ENCODE measurements at regions not wholly inside any gene's neighbourhood (a gene's known extent, or its start where the extent isn't known, plus 50 kb on each side); places are given as distances from the start of the nearest gene placed in this dataset.

DNA sequence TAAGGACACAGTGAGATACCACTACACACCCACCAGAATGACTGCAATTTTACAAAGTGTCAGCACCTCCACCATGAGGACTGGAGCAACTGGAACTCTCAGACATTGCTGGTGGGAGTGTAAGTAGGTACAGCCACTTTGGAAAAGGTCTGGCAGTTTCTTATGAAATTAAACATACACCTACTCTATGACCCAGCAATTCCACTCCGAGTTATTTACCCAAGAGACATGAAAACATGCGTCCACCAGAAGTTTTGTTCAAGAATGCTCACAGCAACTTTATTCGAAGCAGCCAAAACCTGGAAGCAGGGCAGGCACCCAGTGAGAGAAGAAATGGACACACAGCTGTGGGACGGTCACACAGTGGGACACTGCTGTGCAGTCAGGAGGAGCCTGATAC lies 384.0 kb downstream of the SOX9 start:
- Mint-ChIP-seq H3K9me3 (peaks cover 4% of the 10 kb centered on the region; the same call in 1 of the 3 replicates), H3K36me3 (ENCODE audit: low read depth) (peaks cover 3% of the 10 kb centered on the region; the same call in 2 of the 3 replicates), H3K4me1 (peaks cover 41% of the 10 kb centered on the region), H3K27me3 (ENCODE audit: insufficient read depth, low read depth, poor library complexity) (peaks cover 5% of the 10 kb centered on the region), H3K27ac (no peak overlapping the region), H3K4me3 (no peak overlapping the region)
- ATAC-seq (no peak), DNase-seq (ENCODE audit: low spot score) (no peak)
- Histone ChIP-seq H3K9me2 (ENCODE audit: insufficient read depth) (no peaks in the 10 kb centered on the region), H3K27me3 (ENCODE audit: insufficient read depth) (no peaks in the 10 kb centered on the region), H3F3A (replicated peaks; ENCODE audit: low read depth) (no peaks in the 10 kb centered on the region), H3K4me1 (ENCODE audit: insufficient read depth) (peaks cover 24% of the 10 kb centered on the region), H3K36me3 (ENCODE audit: insufficient read depth) (no peaks in the 10 kb centered on the region), H3K4me3 (no peak overlapping the region), H4K20me1 (replicated peaks; ENCODE audit: insufficient read depth) (no peaks in the 10 kb centered on the region), H3K27ac (ENCODE audit: low read depth) (no peak overlapping the region), H3K4me2 (no peak overlapping the region), H2AFZ (no peak overlapping the region), H3K79me2 (replicated peaks; ENCODE audit: insufficient read depth) (no peaks in the 10 kb centered on the region)
- TF ChIP-seq CREB1 (CRISPR knock-in tag; IDR thresholded peaks at IDR 0.05; ENCODE audit: low read depth) (no peak), EZH2 (IDR thresholded peaks at IDR 0.05; ENCODE audit: low read depth, unreplicated experiment) (no peak), EZH2phosphoT487 (IDR thresholded peaks at IDR 0.05; ENCODE audit: unreplicated experiment) (no peak)
- TF ChIP-seq, protein P1, sequence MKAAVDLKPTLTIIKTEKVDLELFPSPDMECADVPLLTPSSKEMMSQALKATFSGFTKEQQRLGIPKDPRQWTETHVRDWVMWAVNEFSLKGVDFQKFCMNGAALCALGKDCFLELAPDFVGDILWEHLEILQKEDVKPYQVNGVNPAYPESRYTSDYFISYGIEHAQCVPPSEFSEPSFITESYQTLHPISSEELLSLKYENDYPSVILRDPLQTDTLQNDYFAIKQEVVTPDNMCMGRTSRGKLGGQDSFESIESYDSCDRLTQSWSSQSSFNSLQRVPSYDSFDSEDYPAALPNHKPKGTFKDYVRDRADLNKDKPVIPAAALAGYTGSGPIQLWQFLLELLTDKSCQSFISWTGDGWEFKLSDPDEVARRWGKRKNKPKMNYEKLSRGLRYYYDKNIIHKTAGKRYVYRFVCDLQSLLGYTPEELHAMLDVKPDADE (IDR thresholded peaks at IDR 0.05): no peak
- TF ChIP-seq, protein P2, sequence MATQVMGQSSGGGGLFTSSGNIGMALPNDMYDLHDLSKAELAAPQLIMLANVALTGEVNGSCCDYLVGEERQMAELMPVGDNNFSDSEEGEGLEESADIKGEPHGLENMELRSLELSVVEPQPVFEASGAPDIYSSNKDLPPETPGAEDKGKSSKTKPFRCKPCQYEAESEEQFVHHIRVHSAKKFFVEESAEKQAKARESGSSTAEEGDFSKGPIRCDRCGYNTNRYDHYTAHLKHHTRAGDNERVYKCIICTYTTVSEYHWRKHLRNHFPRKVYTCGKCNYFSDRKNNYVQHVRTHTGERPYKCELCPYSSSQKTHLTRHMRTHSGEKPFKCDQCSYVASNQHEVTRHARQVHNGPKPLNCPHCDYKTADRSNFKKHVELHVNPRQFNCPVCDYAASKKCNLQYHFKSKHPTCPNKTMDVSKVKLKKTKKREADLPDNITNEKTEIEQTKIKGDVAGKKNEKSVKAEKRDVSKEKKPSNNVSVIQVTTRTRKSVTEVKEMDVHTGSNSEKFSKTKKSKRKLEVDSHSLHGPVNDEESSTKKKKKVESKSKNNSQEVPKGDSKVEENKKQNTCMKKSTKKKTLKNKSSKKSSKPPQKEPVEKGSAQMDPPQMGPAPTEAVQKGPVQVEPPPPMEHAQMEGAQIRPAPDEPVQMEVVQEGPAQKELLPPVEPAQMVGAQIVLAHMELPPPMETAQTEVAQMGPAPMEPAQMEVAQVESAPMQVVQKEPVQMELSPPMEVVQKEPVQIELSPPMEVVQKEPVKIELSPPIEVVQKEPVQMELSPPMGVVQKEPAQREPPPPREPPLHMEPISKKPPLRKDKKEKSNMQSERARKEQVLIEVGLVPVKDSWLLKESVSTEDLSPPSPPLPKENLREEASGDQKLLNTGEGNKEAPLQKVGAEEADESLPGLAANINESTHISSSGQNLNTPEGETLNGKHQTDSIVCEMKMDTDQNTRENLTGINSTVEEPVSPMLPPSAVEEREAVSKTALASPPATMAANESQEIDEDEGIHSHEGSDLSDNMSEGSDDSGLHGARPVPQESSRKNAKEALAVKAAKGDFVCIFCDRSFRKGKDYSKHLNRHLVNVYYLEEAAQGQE (IDR thresholded peaks at IDR 0.05; ENCODE audit: unreplicated experiment): no peak
- TF ChIP-seq, protein P3, sequence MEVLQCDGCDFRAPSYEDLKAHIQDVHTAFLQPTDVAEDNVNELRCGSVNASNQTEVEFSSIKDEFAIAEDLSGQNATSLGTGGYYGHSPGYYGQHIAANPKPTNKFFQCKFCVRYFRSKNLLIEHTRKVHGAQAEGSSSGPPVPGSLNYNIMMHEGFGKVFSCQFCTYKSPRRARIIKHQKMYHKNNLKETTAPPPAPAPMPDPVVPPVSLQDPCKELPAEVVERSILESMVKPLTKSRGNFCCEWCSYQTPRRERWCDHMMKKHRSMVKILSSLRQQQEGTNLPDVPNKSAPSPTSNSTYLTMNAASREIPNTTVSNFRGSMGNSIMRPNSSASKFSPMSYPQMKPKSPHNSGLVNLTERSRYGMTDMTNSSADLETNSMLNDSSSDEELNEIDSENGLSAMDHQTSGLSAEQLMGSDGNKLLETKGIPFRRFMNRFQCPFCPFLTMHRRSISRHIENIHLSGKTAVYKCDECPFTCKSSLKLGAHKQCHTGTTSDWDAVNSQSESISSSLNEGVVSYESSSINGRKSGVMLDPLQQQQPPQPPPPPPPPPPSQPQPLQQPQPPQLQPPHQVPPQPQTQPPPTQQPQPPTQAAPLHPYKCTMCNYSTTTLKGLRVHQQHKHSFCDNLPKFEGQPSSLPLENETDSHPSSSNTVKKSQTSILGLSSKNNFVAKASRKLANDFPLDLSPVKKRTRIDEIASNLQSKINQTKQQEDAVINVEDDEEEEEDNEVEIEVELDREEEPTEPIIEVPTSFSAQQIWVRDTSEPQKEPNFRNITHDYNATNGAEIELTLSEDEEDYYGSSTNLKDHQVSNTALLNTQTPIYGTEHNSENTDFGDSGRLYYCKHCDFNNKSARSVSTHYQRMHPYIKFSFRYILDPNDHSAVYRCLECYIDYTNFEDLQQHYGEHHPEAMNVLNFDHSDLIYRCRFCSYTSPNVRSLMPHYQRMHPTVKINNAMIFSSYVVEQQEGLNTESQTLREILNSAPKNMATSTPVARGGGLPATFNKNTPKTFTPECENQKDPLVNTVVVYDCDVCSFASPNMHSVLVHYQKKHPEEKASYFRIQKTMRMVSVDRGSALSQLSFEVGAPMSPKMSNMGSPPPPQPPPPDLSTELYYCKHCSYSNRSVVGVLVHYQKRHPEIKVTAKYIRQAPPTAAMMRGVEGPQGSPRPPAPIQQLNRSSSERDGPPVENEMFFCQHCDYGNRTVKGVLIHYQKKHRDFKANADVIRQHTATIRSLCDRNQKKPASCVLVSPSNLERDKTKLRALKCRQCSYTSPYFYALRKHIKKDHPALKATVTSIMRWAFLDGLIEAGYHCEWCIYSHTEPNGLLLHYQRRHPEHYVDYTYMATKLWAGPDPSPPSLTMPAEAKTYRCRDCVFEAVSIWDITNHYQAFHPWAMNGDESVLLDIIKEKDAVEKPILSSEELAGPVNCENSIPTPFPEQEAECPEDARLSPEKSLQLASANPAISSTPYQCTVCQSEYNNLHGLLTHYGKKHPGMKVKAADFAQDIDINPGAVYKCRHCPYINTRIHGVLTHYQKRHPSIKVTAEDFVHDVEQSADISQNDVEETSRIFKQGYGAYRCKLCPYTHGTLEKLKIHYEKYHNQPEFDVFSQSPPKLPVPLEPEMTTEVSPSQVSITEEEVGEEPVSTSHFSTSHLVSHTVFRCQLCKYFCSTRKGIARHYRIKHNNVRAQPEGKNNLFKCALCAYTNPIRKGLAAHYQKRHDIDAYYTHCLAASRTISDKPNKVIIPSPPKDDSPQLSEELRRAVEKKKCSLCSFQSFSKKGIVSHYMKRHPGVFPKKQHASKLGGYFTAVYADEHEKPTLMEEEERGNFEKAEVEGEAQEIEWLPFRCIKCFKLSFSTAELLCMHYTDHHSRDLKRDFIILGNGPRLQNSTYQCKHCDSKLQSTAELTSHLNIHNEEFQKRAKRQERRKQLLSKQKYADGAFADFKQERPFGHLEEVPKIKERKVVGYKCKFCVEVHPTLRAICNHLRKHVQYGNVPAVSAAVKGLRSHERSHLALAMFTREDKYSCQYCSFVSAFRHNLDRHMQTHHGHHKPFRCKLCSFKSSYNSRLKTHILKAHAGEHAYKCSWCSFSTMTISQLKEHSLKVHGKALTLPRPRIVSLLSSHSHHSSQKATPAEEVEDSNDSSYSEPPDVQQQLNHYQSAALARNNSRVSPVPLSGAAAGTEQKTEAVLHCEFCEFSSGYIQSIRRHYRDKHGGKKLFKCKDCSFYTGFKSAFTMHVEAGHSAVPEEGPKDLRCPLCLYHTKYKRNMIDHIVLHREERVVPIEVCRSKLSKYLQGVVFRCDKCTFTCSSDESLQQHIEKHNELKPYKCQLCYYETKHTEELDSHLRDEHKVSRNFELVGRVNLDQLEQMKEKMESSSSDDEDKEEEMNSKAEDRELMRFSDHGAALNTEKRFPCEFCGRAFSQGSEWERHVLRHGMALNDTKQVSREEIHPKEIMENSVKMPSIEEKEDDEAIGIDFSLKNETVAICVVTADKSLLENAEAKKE (CRISPR knock-in tag; IDR thresholded peaks at IDR 0.05): no peak

Measured in GM23338 (cell line).